Gastrocnemius medialis (tissue), 4 donors: ENCODE measurements at regions not wholly inside any gene's neighbourhood (a gene's known extent, or its start where the extent isn't known, plus 50 kb on each side); places are given as distances from the start of the nearest gene placed in this dataset.

ENCODE experiments used
- POLR2A ChIP-seq, 2 donors: fragments of 450-650 bp; IDR thresholded peaks; one replicate each; pipeline ENCODE4 v1.6.1; 2017; ENCODE audit warnings: antibody characterized with exemption in 2 of 2, mild to moderate bottlenecking in 2 of 2, moderate library complexity in 2 of 2
- TF ChIP-seq, protein P1 (sequence below), 5 experiments: fragments of 450-650 bp in 3 of 5; fragments of 200-600 bp in 2 of 5; sonication (generic) in 2 of 5; IDR thresholded peaks in 4 of 5; conservative IDR thresholded peaks in 1 of 5; 1 replicate in 4 of 5; 2 replicates in 1 of 5; pipeline ENCODE4 v1.5.1; 2016 to 2019; ENCODE audit warnings: antibody characterized with exemption in 5 of 5, mild to moderate bottlenecking in 3 of 5, moderate library complexity in 3 of 5

DNA sequence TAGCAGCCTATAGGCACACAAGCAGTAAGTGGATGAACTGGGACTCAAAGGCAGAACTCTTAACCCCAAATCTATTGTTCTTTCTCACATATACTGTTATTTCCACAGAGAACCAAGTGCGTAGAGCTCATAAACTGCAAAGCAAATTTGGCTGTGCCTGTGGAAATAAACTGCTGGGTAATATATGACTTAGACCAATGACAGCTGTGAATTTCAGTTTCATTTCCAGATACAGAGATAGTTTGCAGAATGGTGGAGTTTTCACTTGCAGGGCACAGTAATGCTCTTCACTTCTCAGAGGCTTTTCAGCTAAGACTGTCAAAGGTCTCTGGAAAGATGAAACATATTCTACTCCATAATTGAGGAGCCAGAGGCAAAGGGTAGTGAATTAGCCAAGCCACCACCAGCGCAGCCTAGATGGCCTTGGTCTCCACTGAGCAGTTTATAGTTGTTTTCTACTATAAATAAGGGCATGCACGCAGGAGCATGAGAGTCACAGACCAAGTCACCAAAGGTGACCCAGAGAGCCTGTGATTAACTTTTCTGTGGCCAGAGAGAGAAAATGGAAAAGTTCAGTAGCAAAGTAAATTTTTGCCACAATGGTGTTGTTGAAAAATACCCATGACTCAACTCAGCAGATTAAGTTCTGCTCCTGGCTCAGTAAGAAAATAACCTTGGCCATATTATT is 180.7 kb upstream of the GRM7 start:
- TF ChIP-seq, protein P1, sequence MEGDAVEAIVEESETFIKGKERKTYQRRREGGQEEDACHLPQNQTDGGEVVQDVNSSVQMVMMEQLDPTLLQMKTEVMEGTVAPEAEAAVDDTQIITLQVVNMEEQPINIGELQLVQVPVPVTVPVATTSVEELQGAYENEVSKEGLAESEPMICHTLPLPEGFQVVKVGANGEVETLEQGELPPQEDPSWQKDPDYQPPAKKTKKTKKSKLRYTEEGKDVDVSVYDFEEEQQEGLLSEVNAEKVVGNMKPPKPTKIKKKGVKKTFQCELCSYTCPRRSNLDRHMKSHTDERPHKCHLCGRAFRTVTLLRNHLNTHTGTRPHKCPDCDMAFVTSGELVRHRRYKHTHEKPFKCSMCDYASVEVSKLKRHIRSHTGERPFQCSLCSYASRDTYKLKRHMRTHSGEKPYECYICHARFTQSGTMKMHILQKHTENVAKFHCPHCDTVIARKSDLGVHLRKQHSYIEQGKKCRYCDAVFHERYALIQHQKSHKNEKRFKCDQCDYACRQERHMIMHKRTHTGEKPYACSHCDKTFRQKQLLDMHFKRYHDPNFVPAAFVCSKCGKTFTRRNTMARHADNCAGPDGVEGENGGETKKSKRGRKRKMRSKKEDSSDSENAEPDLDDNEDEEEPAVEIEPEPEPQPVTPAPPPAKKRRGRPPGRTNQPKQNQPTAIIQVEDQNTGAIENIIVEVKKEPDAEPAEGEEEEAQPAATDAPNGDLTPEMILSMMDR (IDR thresholded peaks at IDR 0.05 in 4 of 5, conservative IDR thresholded peaks at IDR 0.05 in 1 of 5): no peak
- no peak for TF ChIP-seq POLR2A (IDR thresholded peaks at IDR 0.05)
